ENCODE measurements at regions not wholly inside any gene's neighbourhood (a gene's known extent, or its start where the extent isn't known, plus 50 kb on each side); places are given as distances from the start of the nearest gene placed in this dataset.

DNA sequence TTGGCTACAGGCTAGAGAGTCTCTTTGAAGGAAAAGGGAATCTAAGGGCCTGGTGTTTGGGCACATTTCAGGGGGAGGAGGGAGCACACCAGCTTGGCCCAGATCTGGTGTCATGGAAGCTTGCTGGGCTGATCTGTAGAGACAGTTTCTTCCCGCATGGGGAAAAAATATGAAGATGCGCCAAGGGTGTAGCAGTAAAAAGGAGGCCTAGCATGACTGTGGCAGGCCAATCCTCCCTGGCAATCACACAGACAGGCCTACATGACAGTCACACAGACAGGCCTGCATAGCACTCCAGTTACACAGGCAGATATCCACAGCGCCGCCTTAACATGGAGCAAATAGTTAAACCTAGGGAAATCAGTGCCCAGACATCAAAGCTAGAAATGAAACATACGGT is 123.6 kb upstream of the KIF5B start:
- TF ChIP-seq, protein P1, sequence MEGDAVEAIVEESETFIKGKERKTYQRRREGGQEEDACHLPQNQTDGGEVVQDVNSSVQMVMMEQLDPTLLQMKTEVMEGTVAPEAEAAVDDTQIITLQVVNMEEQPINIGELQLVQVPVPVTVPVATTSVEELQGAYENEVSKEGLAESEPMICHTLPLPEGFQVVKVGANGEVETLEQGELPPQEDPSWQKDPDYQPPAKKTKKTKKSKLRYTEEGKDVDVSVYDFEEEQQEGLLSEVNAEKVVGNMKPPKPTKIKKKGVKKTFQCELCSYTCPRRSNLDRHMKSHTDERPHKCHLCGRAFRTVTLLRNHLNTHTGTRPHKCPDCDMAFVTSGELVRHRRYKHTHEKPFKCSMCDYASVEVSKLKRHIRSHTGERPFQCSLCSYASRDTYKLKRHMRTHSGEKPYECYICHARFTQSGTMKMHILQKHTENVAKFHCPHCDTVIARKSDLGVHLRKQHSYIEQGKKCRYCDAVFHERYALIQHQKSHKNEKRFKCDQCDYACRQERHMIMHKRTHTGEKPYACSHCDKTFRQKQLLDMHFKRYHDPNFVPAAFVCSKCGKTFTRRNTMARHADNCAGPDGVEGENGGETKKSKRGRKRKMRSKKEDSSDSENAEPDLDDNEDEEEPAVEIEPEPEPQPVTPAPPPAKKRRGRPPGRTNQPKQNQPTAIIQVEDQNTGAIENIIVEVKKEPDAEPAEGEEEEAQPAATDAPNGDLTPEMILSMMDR (IDR thresholded peaks at IDR 0.05; ENCODE audit: poor library complexity, severe bottlenecking) = no peak
- TF ChIP-seq TAF1 (IDR thresholded peaks at IDR 0.05; ENCODE audit: low read depth) = no peak
- TF ChIP-seq POLR2AphosphoS5 (IDR thresholded peaks at IDR 0.05) = no peak
- TF ChIP-seq REST (IDR thresholded peaks at IDR 0.05; ENCODE audit: borderline replicate concordance) = no peak
- TF ChIP-seq EP300 (conservative IDR thresholded peaks at IDR 0.05; ENCODE audit: poor library complexity, severe bottlenecking) = no peak
- TF ChIP-seq RAD21 (conservative IDR thresholded peaks at IDR 0.05) = no peak
- no peak for TF ChIP-seq EZH2 (IDR thresholded peaks at IDR 0.05; ENCODE audit: borderline replicate concordance, insufficient read depth, low read length, poor library complexity, severe bottlenecking)
